Left lung (tissue), 4 donors: ENCODE measurements at regions not wholly inside any gene's neighbourhood (a gene's known extent, or its start where the extent isn't known, plus 50 kb on each side); places are given as distances from the start of the nearest gene placed in this dataset.

Experiments used
- ATAC-seq: fragments of 200-7000 bp; cut with Tn5 transposase; one replicate; pipeline ENCODE4 v1.9.1; 2020; ENCODE audit warnings: moderate library complexity
- DNase-seq, 4 donors: peaks; one replicate each; pipeline ENCODE4 v3.0.0-alpha.2; 2013 to 2020
- H3K27ac ChIP-seq, 2 donors: fragments of 200-600 bp; sonication (generic) in 1 of 2; one replicate each; pipeline versions ENCODE4 v1.5.0 to v1.8.0; 2020 to 2021
- H3K27me3 ChIP-seq, 2 donors: fragments of 200-600 bp; sonication (generic) in 1 of 2; one replicate each; pipeline versions ENCODE4 v1.5.0 to v1.8.0; 2020 to 2021
- H3K36me3 ChIP-seq, 2 donors: fragments of 200-600 bp; sonication (generic) in 1 of 2; one replicate each; pipeline versions ENCODE4 v1.5.0 to v1.8.0; 2020 to 2021
- H3K4me1 ChIP-seq, 2 donors: fragments of 200-600 bp; one replicate each; pipeline ENCODE4 v1.8.0; 2021
- H3K4me3 ChIP-seq, 2 donors: fragments of 200-600 bp; sonication (generic) in 1 of 2; one replicate each; pipeline versions ENCODE4 v1.5.0 to v1.8.0; 2020 to 2021; ENCODE audit warnings: mild to moderate bottlenecking in 1 of 2
- H3K9me3 ChIP-seq, 2 donors: fragments of 200-600 bp; sonication (generic) in 1 of 2; one replicate each; pipeline versions ENCODE4 v1.5.0 to v1.8.0; 2020 to 2021
- intact Hi-C, 2 donors: fragments of 100-400 bp; cut with DNase I; formaldehyde crosslinking; loops; one replicate each; pipeline versions ENCODE4 v1.11.2 to v1.14.2; 2022
- TF ChIP-seq, protein P1 (sequence below), 2 donors: fragments of 200-600 bp; sonication (generic) in 1 of 2; IDR thresholded peaks; one replicate each; pipeline versions ENCODE4 v1.5.0 to v1.8.0; 2021; ENCODE audit warnings: antibody characterized with exemption in 2 of 2
- donor health status: DM: no; HTN: yes; CAD: no.
- donor health status: DM: no; HTN: no; CAD: no.

DNA sequence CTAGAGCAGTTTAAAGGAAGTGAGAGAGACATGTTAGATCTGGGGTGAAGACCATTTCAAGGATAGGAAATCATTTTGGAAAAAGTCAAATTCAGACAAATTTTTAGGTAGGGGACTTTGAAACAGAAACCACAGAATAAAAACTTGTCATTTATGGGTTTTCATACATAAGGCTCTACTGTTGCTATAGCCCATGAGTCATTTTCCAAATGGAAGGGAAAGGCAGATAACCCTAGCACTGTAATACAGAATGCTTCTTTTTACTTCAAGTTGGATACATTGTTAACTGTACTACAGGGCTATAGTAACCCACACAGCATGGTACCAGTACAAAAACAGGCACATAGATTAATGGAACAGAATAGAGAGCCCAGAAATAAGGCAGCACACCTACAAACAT lies 455.4 kb downstream of the EBF1 start:
- H3K27me3 ChIP-seq: no peaks in the 10 kb centered on the region
- TF ChIP-seq, protein P1, sequence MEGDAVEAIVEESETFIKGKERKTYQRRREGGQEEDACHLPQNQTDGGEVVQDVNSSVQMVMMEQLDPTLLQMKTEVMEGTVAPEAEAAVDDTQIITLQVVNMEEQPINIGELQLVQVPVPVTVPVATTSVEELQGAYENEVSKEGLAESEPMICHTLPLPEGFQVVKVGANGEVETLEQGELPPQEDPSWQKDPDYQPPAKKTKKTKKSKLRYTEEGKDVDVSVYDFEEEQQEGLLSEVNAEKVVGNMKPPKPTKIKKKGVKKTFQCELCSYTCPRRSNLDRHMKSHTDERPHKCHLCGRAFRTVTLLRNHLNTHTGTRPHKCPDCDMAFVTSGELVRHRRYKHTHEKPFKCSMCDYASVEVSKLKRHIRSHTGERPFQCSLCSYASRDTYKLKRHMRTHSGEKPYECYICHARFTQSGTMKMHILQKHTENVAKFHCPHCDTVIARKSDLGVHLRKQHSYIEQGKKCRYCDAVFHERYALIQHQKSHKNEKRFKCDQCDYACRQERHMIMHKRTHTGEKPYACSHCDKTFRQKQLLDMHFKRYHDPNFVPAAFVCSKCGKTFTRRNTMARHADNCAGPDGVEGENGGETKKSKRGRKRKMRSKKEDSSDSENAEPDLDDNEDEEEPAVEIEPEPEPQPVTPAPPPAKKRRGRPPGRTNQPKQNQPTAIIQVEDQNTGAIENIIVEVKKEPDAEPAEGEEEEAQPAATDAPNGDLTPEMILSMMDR (IDR thresholded peaks at IDR 0.05): no peak
- no peaks in the 10 kb centered on the region for H3K4me1 ChIP-seq
- H3K4me3 ChIP-seq: no peak overlapping the region
- no peaks in the 10 kb centered on the region for H3K36me3 ChIP-seq
- H3K27ac ChIP-seq: no peak overlapping the region
- no peak for ATAC-seq
- no peak for DNase-seq
- no peaks in the 10 kb centered on the region for H3K9me3 ChIP-seq
- intact Hi-C loops: no loop called here

DNA sequence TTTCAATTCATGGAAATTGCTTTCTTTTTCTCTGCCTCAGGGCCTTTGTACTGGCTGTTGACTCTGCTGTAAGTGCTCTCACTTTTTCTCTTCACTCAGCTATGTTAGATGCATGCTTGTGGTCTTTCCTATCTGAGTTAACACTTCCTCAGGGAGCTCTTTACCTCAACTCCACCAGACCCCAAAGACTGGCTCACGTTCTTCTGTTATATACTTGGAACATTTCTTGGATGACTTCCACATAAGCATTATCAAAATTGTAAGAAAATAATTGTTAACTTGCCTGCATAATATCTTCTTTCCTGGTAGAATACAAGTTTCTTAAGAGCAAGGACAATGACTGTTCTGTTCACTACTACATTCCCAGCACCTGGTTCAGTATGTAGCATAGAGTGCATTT lies 455.9 kb downstream of the EBF1 start:
- intact Hi-C loops: no loop called here
- no peaks in the 10 kb centered on the region for H3K36me3 ChIP-seq
- TF ChIP-seq, protein P1 (IDR thresholded peaks at IDR 0.05): no peak
- no peaks in the 10 kb centered on the region for H3K27me3 ChIP-seq
- no peak for ATAC-seq
- no peak overlapping the region for H3K27ac ChIP-seq
- H3K4me3 ChIP-seq: no peak overlapping the region
- H3K9me3 ChIP-seq: no peaks in the 10 kb centered on the region
- H3K4me1 ChIP-seq: no peaks in the 10 kb centered on the region
- no peak for DNase-seq

DNA sequence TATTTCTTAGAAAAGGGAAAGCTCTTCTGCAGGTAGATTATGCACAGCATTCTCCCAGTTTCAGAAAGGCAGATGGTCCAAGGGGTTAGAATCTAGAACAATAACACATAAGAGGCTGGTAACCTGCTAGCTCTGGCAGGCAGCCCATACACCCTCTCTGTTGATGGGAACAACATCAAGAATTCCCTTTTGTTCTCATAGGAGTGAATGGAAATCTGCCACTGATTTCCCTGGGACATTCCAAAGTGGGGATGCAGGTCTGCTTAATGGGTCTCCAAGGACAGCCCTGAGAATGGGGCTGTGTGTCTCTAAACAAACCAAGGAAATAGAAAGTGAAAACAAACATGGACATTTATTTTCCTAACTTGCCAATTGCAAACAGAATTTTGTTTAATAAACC lies 456.8 kb downstream of the EBF1 start:
- no peak overlapping the region for H3K27ac ChIP-seq
- TF ChIP-seq, protein P1 (IDR thresholded peaks at IDR 0.05): no peak

DNA sequence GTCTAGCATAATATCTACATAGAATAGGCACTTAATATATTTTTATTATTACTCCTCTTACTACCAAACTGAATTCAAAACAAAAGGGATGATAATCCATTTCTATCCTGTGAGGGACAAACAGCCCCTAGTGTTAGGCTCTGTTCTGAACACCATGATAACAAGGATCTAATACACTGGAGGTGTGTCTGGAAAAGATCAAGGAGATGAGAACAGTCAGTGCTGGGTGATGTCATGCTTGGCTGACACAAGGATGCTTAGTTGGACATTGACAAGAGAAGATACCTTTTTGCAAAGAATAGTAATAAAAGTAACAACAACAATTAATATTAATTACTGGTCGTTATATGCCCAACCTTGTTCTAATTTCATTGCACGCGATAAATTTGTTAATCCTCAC lies 458.7 kb downstream of the EBF1 start:
- Histone ChIP-seq H3K27ac (no peak overlapping the region), H3K36me3 (no peaks in the 10 kb centered on the region), H3K4me1 (no peaks in the 10 kb centered on the region), H3K27me3 (no peaks in the 10 kb centered on the region), H3K4me3 (no peak overlapping the region), H3K9me3 (no peaks in the 10 kb centered on the region)
- TF ChIP-seq, protein P1 (IDR thresholded peaks at IDR 0.05): no peak
- intact Hi-C loops: no loop called here
- DNase-seq (no peak), ATAC-seq (no peak)

More for the DNA sequence above, 456.8 kb downstream of the EBF1 start:
- intact Hi-C loops: no loop called here
- no peak for ATAC-seq
- DNase-seq: no peak
- no peaks in the 10 kb centered on the region for H3K4me1 ChIP-seq
- H3K27me3 ChIP-seq: no peaks in the 10 kb centered on the region
- H3K9me3 ChIP-seq: no peaks in the 10 kb centered on the region
- H3K36me3 ChIP-seq: no peaks in the 10 kb centered on the region
- no peak overlapping the region for H3K4me3 ChIP-seq

DNA sequence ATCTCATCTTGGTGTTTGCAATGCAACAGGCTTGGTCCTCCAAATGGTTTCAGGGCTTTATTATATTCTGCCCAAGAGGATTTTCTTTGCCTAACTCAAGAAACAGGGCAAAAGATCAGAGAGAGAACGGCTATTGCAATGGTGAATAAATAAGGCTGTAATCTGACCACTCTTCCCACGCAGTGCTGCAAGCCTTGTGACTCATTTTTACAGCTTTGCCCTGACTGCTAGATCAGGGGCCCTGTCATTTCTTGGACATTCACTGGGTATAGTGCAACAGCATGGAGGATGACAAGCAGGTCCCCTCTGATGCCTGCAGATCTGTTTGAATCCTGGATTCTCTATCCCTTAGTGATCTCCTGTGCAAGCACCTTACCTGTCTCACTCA lies 459.1 kb downstream of the EBF1 start:
- no peaks in the 10 kb centered on the region for H3K9me3 ChIP-seq
- no peaks in the 10 kb centered on the region for H3K4me1 ChIP-seq
- no peaks in the 10 kb centered on the region for H3K27me3 ChIP-seq
- no peak overlapping the region for H3K4me3 ChIP-seq
- TF ChIP-seq, protein P1 (IDR thresholded peaks at IDR 0.05): no peak
- H3K27ac ChIP-seq: no peak overlapping the region
- intact Hi-C loops: no loop called here
- no peaks in the 10 kb centered on the region for H3K36me3 ChIP-seq
- DNase-seq (no peak), ATAC-seq (no peak)
